Uterus (tissue), 3 donors: ENCODE measurements at regions not wholly inside any gene's neighbourhood (a gene's known extent, or its start where the extent isn't known, plus 50 kb on each side); places are given as distances from the start of the nearest gene placed in this dataset.
"Not testable (repeated sequence)": the region's sequence is repeated elsewhere in the genome, so short reads cannot be mapped to it uniquely, and the experiment has no call there.

ENCODE experiments used
- DNase-seq, 2 donors: peaks; one replicate each; pipeline ENCODE4 v3.0.0-alpha.2; 2019 to 2020
- H3K27ac ChIP-seq, 2 donors: fragments of 200-600 bp; sonication (generic); 1 replicate in 1 of 2; 2 replicates in 1 of 2; pipeline ENCODE4 v1.5.1; 2016 to 2018
- H3K27me3 ChIP-seq, 2 donors: fragments of 200-600 bp; sonication (generic); one replicate each; pipeline ENCODE4 v1.5.1; 2018 to 2019; ENCODE audit warnings: control low read depth in 1 of 2
- H3K36me3 ChIP-seq, 2 donors: fragments of 200-600 bp; sonication (generic); one replicate each; pipeline ENCODE4 v1.5.1; 2019; ENCODE audit warnings: control low read depth in 1 of 2
- H3K4me1 ChIP-seq, 2 donors: fragments of 200-600 bp; sonication (generic); one replicate each; pipeline ENCODE4 v1.5.1; 2018 to 2019; ENCODE audit warnings: control low read depth in 1 of 2
- H3K4me3 ChIP-seq, 2 donors: fragments of 200-600 bp; sonication (generic); 1 replicate in 1 of 2; 2 replicates in 1 of 2; pipeline ENCODE4 v1.5.1; 2018 to 2019; ENCODE audit warnings: mild to moderate bottlenecking in 1 of 2
- H3K9me3 ChIP-seq, 2 donors: fragments of 200-600 bp; sonication (generic); one replicate each; pipeline ENCODE4 v1.5.1; 2019; ENCODE audit warnings: control low read depth in 1 of 2
- CTCF ChIP-seq, 4 experiments: fragments of 200-600 bp in 2 of 4; fragments of 450-650 bp in 2 of 4; sonication (generic) in 2 of 4; IDR thresholded peaks; one replicate each; pipeline ENCODE4 v1.5.1; 2016 to 2019; ENCODE audit warnings: antibody characterized with exemption in 4 of 4, mild to moderate bottlenecking in 2 of 4, moderate library complexity in 1 of 4
- POLR2A ChIP-seq, 2 donors: fragments of 450-650 bp; IDR thresholded peaks; one replicate each; pipeline ENCODE4 v1.6.1; 2016; ENCODE audit warnings: antibody characterized with exemption in 2 of 2, mild to moderate bottlenecking in 1 of 2, moderate library complexity in 1 of 2
- intact Hi-C: fragments of 100-400 bp; cut with DNase I; formaldehyde crosslinking; loops from one replicate; pipeline ENCODE4 v1.15.1; 2023; ENCODE audit warnings: low total_unique reads
- donor health status: DM: yes; HTN: yes; CAD: no.

- no peaks in the 10 kb centered on the region for H3K9me3 ChIP-seq
- H3K4me1 ChIP-seq, result no peaks in the 10 kb centered on the region
- no peak overlapping the region for H3K27ac ChIP-seq
- H3K36me3 ChIP-seq, result no peaks in the 10 kb centered on the region
- intact Hi-C loops, result no loop called here
- H3K27me3 ChIP-seq, result no peaks in the 10 kb centered on the region
- TF ChIP-seq POLR2A (IDR thresholded peaks at IDR 0.05), result no peak
- no peak for TF ChIP-seq CTCF (IDR thresholded peaks at IDR 0.05)
- DNase-seq, result no peak
- H3K4me3 ChIP-seq, result no peak overlapping the region
These were observed 815.2 kb downstream of the TSN start for GRCh38 chr2:122570641-122571040.

GRCh38 chr2:122571471-122571870 lies 816.0 kb downstream of the TSN start:
- intact Hi-C loops, H3K4me1 ChIP-seq, H3K4me3 ChIP-seq, H3K27me3 ChIP-seq, DNase-seq, H3K36me3 ChIP-seq, H3K27ac ChIP-seq, H3K9me3 ChIP-seq: not testable (repeated sequence)

GRCh38 chr2:122575076-122575475 lies 819.6 kb downstream of the TSN start:
- no peak for TF ChIP-seq CTCF (IDR thresholded peaks at IDR 0.05)
- no peak for TF ChIP-seq POLR2A (IDR thresholded peaks at IDR 0.05)
- Histone ChIP-seq H3K9me3 (no peaks in the 10 kb centered on the region), H3K36me3 (no peaks in the 10 kb centered on the region), H3K4me1 (no peaks in the 10 kb centered on the region), H3K4me3 (no peak overlapping the region), H3K27ac (no peak overlapping the region), H3K27me3 (no peaks in the 10 kb centered on the region)
- no peak for DNase-seq
- intact Hi-C loops, result no loop called here

- no peak for DNase-seq
- no peaks in the 10 kb centered on the region for H3K4me1 ChIP-seq
- no peaks in the 10 kb centered on the region for H3K9me3 ChIP-seq
- intact Hi-C loops, result no loop called here
- no peak overlapping the region for H3K27ac ChIP-seq
- no peaks in the 10 kb centered on the region for H3K36me3 ChIP-seq
- TF ChIP-seq POLR2A (IDR thresholded peaks at IDR 0.05), result no peak
- TF ChIP-seq CTCF (IDR thresholded peaks at IDR 0.05), result no peak
- H3K27me3 ChIP-seq, result no peaks in the 10 kb centered on the region
- no peak overlapping the region for H3K4me3 ChIP-seq
These were observed 827.9 kb downstream of the TSN start for GRCh38 chr2:122583159-122583917.

GRCh38 chr2:122590524-122590923 lies 835.1 kb downstream of the TSN start:
- no peak for DNase-seq
- Histone ChIP-seq H3K36me3 (no peaks in the 10 kb centered on the region), H3K4me3 (no peak overlapping the region), H3K27me3 (no peaks in the 10 kb centered on the region), H3K4me1 (no peaks in the 10 kb centered on the region), H3K27ac (no peak overlapping the region), H3K9me3 (no peaks in the 10 kb centered on the region)
- intact Hi-C loops, result no loop called here
- TF ChIP-seq POLR2A (IDR thresholded peaks at IDR 0.05) (no peak), CTCF (IDR thresholded peaks at IDR 0.05) (no peak)

DNA sequence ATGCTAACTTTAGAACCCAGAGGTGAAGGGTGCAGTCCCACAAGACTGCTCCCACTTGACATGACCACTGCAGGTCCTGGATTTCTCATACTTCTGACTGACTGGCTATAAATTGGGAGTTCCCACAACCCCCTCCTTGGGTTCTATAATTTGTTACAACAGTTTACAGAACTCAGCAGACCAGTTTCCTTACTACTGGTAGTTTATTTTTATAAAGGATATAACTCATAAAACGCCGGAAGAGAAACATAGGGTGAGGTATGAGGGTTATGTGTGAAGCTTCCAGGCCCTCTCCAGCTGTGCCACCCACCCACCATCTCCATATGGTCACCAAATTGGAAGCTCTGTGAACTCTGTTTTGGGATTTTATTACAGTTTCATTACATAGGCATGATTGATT lies 839.6 kb downstream of the TSN start:
- Histone ChIP-seq H3K4me1 (no peaks in the 10 kb centered on the region), H3K27me3 (no peaks in the 10 kb centered on the region), H3K27ac (no peak overlapping the region), H3K4me3 (no peak overlapping the region), H3K36me3 (no peaks in the 10 kb centered on the region), H3K9me3 (no peaks in the 10 kb centered on the region)
- TF ChIP-seq CTCF (IDR thresholded peaks at IDR 0.05), result no peak
- no peak for TF ChIP-seq POLR2A (IDR thresholded peaks at IDR 0.05)
- intact Hi-C loops, result no loop called here
- DNase-seq, result no peak
